SKM-1 (cell line): ENCODE measurements at regions not wholly inside any gene's neighbourhood (a gene's known extent, or its start where the extent isn't known, plus 50 kb on each side); places are given as distances from the start of the nearest gene placed in this dataset.

Source experiments
- DNase-seq: peaks from one replicate; lab custom pipeline; 2025; ENCODE audit not compliant: unreplicated experiment; lab: John Stamatoyannopoulos, UW

- DNase-seq, result no peak
Measured at GRCh38 chr4:59834943-59835342, 1365.2 kb upstream of the ADGRL3 start.

GRCh38 chr4:59837751-59838150 is 1362.4 kb upstream of the ADGRL3 start:
- DNase-seq, result no peak

- DNase-seq, result no peak
Measured at GRCh38 chr4:59838236-59838635, 1361.9 kb upstream of the ADGRL3 start.

GRCh38 chr4:59841698-59842097 is 1358.4 kb upstream of the ADGRL3 start:
- DNase-seq, result no peak

- DNase-seq, result no peak
Measured at GRCh38 chr4:59848457-59848856, 1351.7 kb upstream of the ADGRL3 start.

- no peak for DNase-seq
Measured at GRCh38 chr4:59855630-59856352, 1344.3 kb upstream of the ADGRL3 start.

GRCh38 chr4:59869056-59869455 is 1331.1 kb upstream of the ADGRL3 start:
- no peak for DNase-seq

- DNase-seq, result no peak
Measured at GRCh38 chr4:59869559-59869958, 1330.6 kb upstream of the ADGRL3 start.

GRCh38 chr4:59881632-59882031 is 1318.5 kb upstream of the ADGRL3 start:
- DNase-seq, result no peak

GRCh38 chr4:59904331-59904730 is 1295.8 kb upstream of the ADGRL3 start:
- no peak for DNase-seq

GRCh38 chr4:59920416-59920815 is 1279.7 kb upstream of the ADGRL3 start:
- DNase-seq, result no peak

GRCh38 chr4:59925290-59925689 is 1274.8 kb upstream of the ADGRL3 start:
- no peak for DNase-seq

- DNase-seq, result no peak
Measured at GRCh38 chr4:59936566-59936965, 1263.6 kb upstream of the ADGRL3 start.

- no peak for DNase-seq
Measured at GRCh38 chr4:59938166-59938565, 1262.0 kb upstream of the ADGRL3 start.

GRCh38 chr4:59945277-59945676 is 1254.8 kb upstream of the ADGRL3 start:
- DNase-seq, result no peak

GRCh38 chr4:59945716-59946115 is 1254.4 kb upstream of the ADGRL3 start:
- no peak for DNase-seq

- DNase-seq, result no peak
Measured at GRCh38 chr4:59956366-59956765, 1243.8 kb upstream of the ADGRL3 start.

GRCh38 chr4:59960143-59960542 is 1240.0 kb upstream of the ADGRL3 start:
- no peak for DNase-seq

- DNase-seq, result no peak
Measured at GRCh38 chr4:59966758-59967157, 1233.4 kb upstream of the ADGRL3 start.

- no peak for DNase-seq
Measured at GRCh38 chr4:59968796-59969195, 1231.3 kb upstream of the ADGRL3 start.

- DNase-seq, result no peak
Measured at GRCh38 chr4:59969909-59970308, 1230.2 kb upstream of the ADGRL3 start.

GRCh38 chr4:59971952-59972351 is 1228.2 kb upstream of the ADGRL3 start:
- DNase-seq, result no peak

GRCh38 chr4:59973492-59973891 is 1226.6 kb upstream of the ADGRL3 start:
- no peak for DNase-seq
